Activated CD4-positive, alpha-beta T cell treated with anti-CD3 and anti-CD28 coated beads, Interleukin-2, amount 50 U/mL, for 48 hours (primary cell): ENCODE measurements at regions not wholly inside any gene's neighbourhood (a gene's known extent, or its start where the extent isn't known, plus 50 kb on each side); places are given as distances from the start of the nearest gene placed in this dataset.

Source experiments
- DNase-seq, 2 experiments: peaks; one replicate each; pipeline ENCODE4 v3.0.0-alpha.2; 2020

- no peak for DNase-seq
Measured at GRCh38 chr7:21160401-21160800, 267.5 kb upstream of the SP4 start.

GRCh38 chr7:21167942-21168341 lies 259.9 kb upstream of the SP4 start:
- no peak for DNase-seq

- no peak for DNase-seq
Measured at GRCh38 chr7:21169667-21170580, 258.0 kb upstream of the SP4 start.

GRCh38 chr7:21172800-21173199 lies 255.1 kb upstream of the SP4 start:
- DNase-seq, result no peak

GRCh38 chr7:21173436-21173835 lies 254.4 kb upstream of the SP4 start:
- no peak for DNase-seq

GRCh38 chr7:21175714-21176113 lies 252.2 kb upstream of the SP4 start:
- DNase-seq, result no peak

GRCh38 chr7:21184942-21185652 lies 242.8 kb upstream of the SP4 start:
- no peak for DNase-seq

- DNase-seq, result no peak
Measured at GRCh38 chr7:21185653-21186265, 242.1 kb upstream of the SP4 start.

- no peak for DNase-seq
Measured at GRCh38 chr7:21191321-21192073, 236.4 kb upstream of the SP4 start.

- no peak for DNase-seq
Measured at GRCh38 chr7:21192657-21193056, 235.2 kb upstream of the SP4 start.

- DNase-seq, result no peak
Measured at GRCh38 chr7:21193895-21194294, 234.0 kb upstream of the SP4 start.

GRCh38 chr7:21194936-21195335 lies 232.9 kb upstream of the SP4 start:
- no peak for DNase-seq

GRCh38 chr7:21198921-21199320 lies 229.0 kb upstream of the SP4 start:
- DNase-seq, result no peak

- no peak for DNase-seq
Measured at GRCh38 chr7:21200503-21200902, 227.4 kb upstream of the SP4 start.

- DNase-seq, result no peak
Measured at GRCh38 chr7:21214657-21215056, 213.2 kb upstream of the SP4 start.

GRCh38 chr7:21215307-21215706 lies 212.6 kb upstream of the SP4 start:
- no peak for DNase-seq

GRCh38 chr7:21217365-21217764 lies 210.5 kb upstream of the SP4 start:
- no peak for DNase-seq

GRCh38 chr7:21218155-21218554 lies 209.7 kb upstream of the SP4 start:
- no peak for DNase-seq

GRCh38 chr7:21221130-21221529 lies 206.8 kb upstream of the SP4 start:
- DNase-seq, result no peak

GRCh38 chr7:21238400-21239116 lies 189.3 kb upstream of the SP4 start:
- DNase-seq, result no peak

GRCh38 chr7:21243265-21243664 lies 184.6 kb upstream of the SP4 start:
- DNase-seq, result no peak

GRCh38 chr7:21251151-21251800 lies 176.6 kb upstream of the SP4 start:
- DNase-seq, result no peak
